ENCODE measurements at regions not wholly inside any gene's neighbourhood (a gene's known extent, or its start where the extent isn't known, plus 50 kb on each side); places are given as distances from the start of the nearest gene placed in this dataset.

- TF ChIP-seq, protein P1, sequence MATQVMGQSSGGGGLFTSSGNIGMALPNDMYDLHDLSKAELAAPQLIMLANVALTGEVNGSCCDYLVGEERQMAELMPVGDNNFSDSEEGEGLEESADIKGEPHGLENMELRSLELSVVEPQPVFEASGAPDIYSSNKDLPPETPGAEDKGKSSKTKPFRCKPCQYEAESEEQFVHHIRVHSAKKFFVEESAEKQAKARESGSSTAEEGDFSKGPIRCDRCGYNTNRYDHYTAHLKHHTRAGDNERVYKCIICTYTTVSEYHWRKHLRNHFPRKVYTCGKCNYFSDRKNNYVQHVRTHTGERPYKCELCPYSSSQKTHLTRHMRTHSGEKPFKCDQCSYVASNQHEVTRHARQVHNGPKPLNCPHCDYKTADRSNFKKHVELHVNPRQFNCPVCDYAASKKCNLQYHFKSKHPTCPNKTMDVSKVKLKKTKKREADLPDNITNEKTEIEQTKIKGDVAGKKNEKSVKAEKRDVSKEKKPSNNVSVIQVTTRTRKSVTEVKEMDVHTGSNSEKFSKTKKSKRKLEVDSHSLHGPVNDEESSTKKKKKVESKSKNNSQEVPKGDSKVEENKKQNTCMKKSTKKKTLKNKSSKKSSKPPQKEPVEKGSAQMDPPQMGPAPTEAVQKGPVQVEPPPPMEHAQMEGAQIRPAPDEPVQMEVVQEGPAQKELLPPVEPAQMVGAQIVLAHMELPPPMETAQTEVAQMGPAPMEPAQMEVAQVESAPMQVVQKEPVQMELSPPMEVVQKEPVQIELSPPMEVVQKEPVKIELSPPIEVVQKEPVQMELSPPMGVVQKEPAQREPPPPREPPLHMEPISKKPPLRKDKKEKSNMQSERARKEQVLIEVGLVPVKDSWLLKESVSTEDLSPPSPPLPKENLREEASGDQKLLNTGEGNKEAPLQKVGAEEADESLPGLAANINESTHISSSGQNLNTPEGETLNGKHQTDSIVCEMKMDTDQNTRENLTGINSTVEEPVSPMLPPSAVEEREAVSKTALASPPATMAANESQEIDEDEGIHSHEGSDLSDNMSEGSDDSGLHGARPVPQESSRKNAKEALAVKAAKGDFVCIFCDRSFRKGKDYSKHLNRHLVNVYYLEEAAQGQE (IDR thresholded peaks at IDR 0.05; ENCODE audit: unreplicated experiment): no peak
- TF ChIP-seq CTCF (conservative IDR thresholded peaks at IDR 0.05; ENCODE audit: low read depth in 2 of 2) (no peak), CREB1 (CRISPR knock-in tag; IDR thresholded peaks at IDR 0.05; ENCODE audit: low read depth) (no peak), EZH2phosphoT487 (IDR thresholded peaks at IDR 0.05; ENCODE audit: unreplicated experiment) (no peak), EZH2 (IDR thresholded peaks at IDR 0.05; ENCODE audit: low read depth, unreplicated experiment) (no peak), ZNF462 (CRISPR knock-in tag; IDR thresholded peaks at IDR 0.05) (no peak), STAT1 (IDR thresholded peaks at IDR 0.05; ENCODE audit: unreplicated experiment) (no peak), POLR2AphosphoS5 (IDR thresholded peaks at IDR 0.05; ENCODE audit: low read depth) (no peak), JUNB (IDR thresholded peaks at IDR 0.05; ENCODE audit: unreplicated experiment) (no peak), NANOG (IDR thresholded peaks at IDR 0.05; ENCODE audit: borderline replicate concordance) (no peak), ZNF331 (CRISPR knock-in tag; IDR thresholded peaks at IDR 0.05; ENCODE audit: low read depth) (no peak)
- TF ChIP-seq, protein P2, sequence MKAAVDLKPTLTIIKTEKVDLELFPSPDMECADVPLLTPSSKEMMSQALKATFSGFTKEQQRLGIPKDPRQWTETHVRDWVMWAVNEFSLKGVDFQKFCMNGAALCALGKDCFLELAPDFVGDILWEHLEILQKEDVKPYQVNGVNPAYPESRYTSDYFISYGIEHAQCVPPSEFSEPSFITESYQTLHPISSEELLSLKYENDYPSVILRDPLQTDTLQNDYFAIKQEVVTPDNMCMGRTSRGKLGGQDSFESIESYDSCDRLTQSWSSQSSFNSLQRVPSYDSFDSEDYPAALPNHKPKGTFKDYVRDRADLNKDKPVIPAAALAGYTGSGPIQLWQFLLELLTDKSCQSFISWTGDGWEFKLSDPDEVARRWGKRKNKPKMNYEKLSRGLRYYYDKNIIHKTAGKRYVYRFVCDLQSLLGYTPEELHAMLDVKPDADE (IDR thresholded peaks at IDR 0.05): no peak
These were observed 369.6 kb downstream of the FBXO15 start for GRCh38 chr18:73778032-73778359.

Measured in GM23338 (cell line).